BLaER1 treated with 17β-estradiol and CSF1 and Interleukin-3, amounts not matched to agents 10 nM and 100 nM (cell line): ENCODE measurements at regions not wholly inside any gene's neighbourhood (a gene's known extent, or its start where the extent isn't known, plus 50 kb on each side); places are given as distances from the start of the nearest gene placed in this dataset.

ENCODE experiments used
- H3K27ac ChIP-seq, 11 experiments: shearing (Covaris generic); formaldehyde crosslinking; 2 replicates each; pipeline ENCODE4 v1.8.1; 2022
- H3K27me3 ChIP-seq, 11 experiments: shearing (Covaris generic); formaldehyde crosslinking; 2 replicates each; pipeline ENCODE4 v1.8.1; 2022
- H3K36me3 ChIP-seq, 11 experiments: shearing (Covaris generic); formaldehyde crosslinking; 2 replicates each; pipeline ENCODE4 v1.8.1; 2022
- H3K4me1 ChIP-seq, 10 experiments: shearing (Covaris generic); formaldehyde crosslinking; 2 replicates each; pipeline ENCODE4 v1.8.1; 2022
- H3K4me2 ChIP-seq, 11 experiments: shearing (Covaris generic); formaldehyde crosslinking; 2 replicates each; pipeline ENCODE4 v1.8.1; 2022
- H3K4me3 ChIP-seq, 10 experiments: shearing (Covaris generic); formaldehyde crosslinking; 2 replicates each; pipeline ENCODE4 v1.8.1; 2022
- H3K9ac ChIP-seq, 11 experiments: shearing (Covaris generic); formaldehyde crosslinking; 2 replicates each; pipeline ENCODE4 v1.8.1; 2022
- H3K9me3 ChIP-seq, 11 experiments: shearing (Covaris generic); formaldehyde crosslinking; replicated peaks in 1 of 11; 2 replicates each; pipeline ENCODE4 v1.8.1; 2022
- H4K20me1 ChIP-seq, 11 experiments: shearing (Covaris generic); formaldehyde crosslinking; 2 replicates each; pipeline ENCODE4 v1.8.1; 2022
- Cebpa-rat ChIP-seq, 11 experiments: shearing (Covaris generic); IDR thresholded peaks; 2 replicates each; pipeline ENCODE4 v1.8.1; 2022

- no peak for TF ChIP-seq Cebpa-rat (IDR thresholded peaks at IDR 0.05)
- H4K20me1 ChIP-seq = peaks cover 0 to 13% (median 0%) of the 10 kb centered on the region in 11 experiments; a peak in 3 of 22 replicates
- H3K27ac ChIP-seq = peak overlapping the region in 9 of 11 experiments; percentile 44 to 75 (median 68); a peak in 17 of 22 replicates
Observed at GRCh38 chr1:10897981-10898728, 101.7 kb upstream of the CASZ1 start.

GRCh38 chr1:10898921-10899320 is 102.5 kb upstream of the CASZ1 start:
- no peaks in the 10 kb centered on the region for H3K9me3 ChIP-seq
- H3K27me3 ChIP-seq = peaks cover 0 to 36% (median 19%) of the 10 kb centered on the region in 11 experiments; a peak in 16 of 22 replicates
- peak overlapping the region in 8 of 11 experiments; percentile 20 to 62 (median 57); a peak in 13 of 22 replicates for H3K9ac ChIP-seq
- H3K4me1 ChIP-seq = peaks cover 57 to 81% (median 79%) of the 10 kb centered on the region in 10 experiments
- H3K36me3 ChIP-seq = no peaks in the 10 kb centered on the region
- peak overlapping the region; percentile 65 to 97 (median 86) for H3K4me2 ChIP-seq
- H4K20me1 ChIP-seq = peaks cover 0 to 18% (median 0%) of the 10 kb centered on the region in 11 experiments; a peak in 4 of 22 replicates
- no peak overlapping the region for H3K4me3 ChIP-seq
- H3K27ac ChIP-seq = peak overlapping the region in 9 of 11 experiments; percentile 44 to 75 (median 68); a peak in 16 of 22 replicates
- TF ChIP-seq Cebpa-rat (IDR thresholded peaks at IDR 0.05) = no peak

More at GRCh38 chr1:10897981-10898728, 101.7 kb upstream of the CASZ1 start:
- peak overlapping the region in 1 of 10 experiments; percentile 21; a peak in 1 of 20 replicates for H3K4me3 ChIP-seq
- no peaks in the 10 kb centered on the region for H3K36me3 ChIP-seq
- H3K9me3 ChIP-seq = no peaks in the 10 kb centered on the region
- H3K27me3 ChIP-seq = peaks cover 0 to 29% (median 19%) of the 10 kb centered on the region in 11 experiments; a peak in 16 of 22 replicates
- peak overlapping the region; percentile 65 to 97 (median 86) for H3K4me2 ChIP-seq
- H3K4me1 ChIP-seq = peaks cover 50 to 73% (median 71%) of the 10 kb centered on the region in 10 experiments
- peak overlapping the region in 9 of 11 experiments; percentile 11 to 62 (median 56); a peak in 15 of 22 replicates for H3K9ac ChIP-seq

GRCh38 chr1:10899490-10900250 is 103.2 kb upstream of the CASZ1 start:
- peak overlapping the region in 5 of 11 experiments; percentile 22 to 75 (median 68); a peak in 10 of 22 replicates for H3K27ac ChIP-seq
- H3K4me2 ChIP-seq = peak overlapping the region; percentile 65 to 97 (median 86); a peak in 20 of 22 replicates
- peaks cover 0 to 38% (median 19%) of the 10 kb centered on the region in 11 experiments; a peak in 16 of 22 replicates for H3K27me3 ChIP-seq
- no peaks in the 10 kb centered on the region for H3K9me3 ChIP-seq
- H3K4me1 ChIP-seq = peaks cover 65 to 88% (median 87%) of the 10 kb centered on the region in 10 experiments
- H4K20me1 ChIP-seq = peaks cover 0 to 24% (median 0%) of the 10 kb centered on the region in 11 experiments; a peak in 4 of 22 replicates
- TF ChIP-seq Cebpa-rat (IDR thresholded peaks at IDR 0.05) = no peak
- H3K36me3 ChIP-seq = no peaks in the 10 kb centered on the region
- peak overlapping the region in 5 of 11 experiments; percentile 20 to 60 (median 58); a peak in 3 of 22 replicates for H3K9ac ChIP-seq
- H3K4me3 ChIP-seq = no peak overlapping the region

GRCh38 chr1:10900251-10900651 is 103.8 kb upstream of the CASZ1 start:
- H3K36me3 ChIP-seq = no peaks in the 10 kb centered on the region
- H3K4me1 ChIP-seq = peaks cover 68 to 94% (median 89%) of the 10 kb centered on the region in 10 experiments
- TF ChIP-seq Cebpa-rat (IDR thresholded peaks at IDR 0.05) = no peak
- H3K9ac ChIP-seq = peak overlapping the region in 3 of 11 experiments; percentile 3 to 49 (median 23); a peak in 3 of 22 replicates
- no peaks in the 10 kb centered on the region for H3K9me3 ChIP-seq
- H3K4me2 ChIP-seq = peak overlapping the region; percentile 3 to 97 (median 86); a peak in 17 of 22 replicates
- peaks cover 0 to 24% (median 0%) of the 10 kb centered on the region in 11 experiments; a peak in 4 of 22 replicates for H4K20me1 ChIP-seq
- no peak overlapping the region for H3K4me3 ChIP-seq
- peak overlapping the region in 5 of 11 experiments; percentile 6 to 93 (median 69); a peak in 8 of 22 replicates for H3K27ac ChIP-seq
- H3K27me3 ChIP-seq = peaks cover 0 to 38% (median 19%) of the 10 kb centered on the region in 11 experiments; a peak in 16 of 22 replicates

- H3K4me3 ChIP-seq = no peak overlapping the region; a peak in 1 of 20 replicates
- peak overlapping the region in 10 of 11 experiments; percentile 3 to 97 (median 84); a peak in 20 of 22 replicates for H3K4me2 ChIP-seq
- peaks cover 72 to 98% (median 94%) of the 10 kb centered on the region in 10 experiments for H3K4me1 ChIP-seq
- H3K36me3 ChIP-seq = no peaks in the 10 kb centered on the region
- H3K27me3 ChIP-seq = peaks cover 0 to 38% (median 19%) of the 10 kb centered on the region in 11 experiments; a peak in 16 of 22 replicates
- H3K27ac ChIP-seq = peak overlapping the region in 6 of 11 experiments; percentile 37 to 93 (median 54); a peak in 7 of 22 replicates
- H3K9ac ChIP-seq = peak overlapping the region in 5 of 11 experiments; percentile 3 to 49 (median 23); a peak in 6 of 22 replicates
- H3K9me3 ChIP-seq = no peaks in the 10 kb centered on the region
- H4K20me1 ChIP-seq = peaks cover 0 to 24% (median 0%) of the 10 kb centered on the region in 11 experiments; a peak in 4 of 22 replicates
- no peak for TF ChIP-seq Cebpa-rat (IDR thresholded peaks at IDR 0.05)
Observed at GRCh38 chr1:10900691-10901090, 104.2 kb upstream of the CASZ1 start.

- Histone ChIP-seq H3K27ac (peak overlapping the region in 6 of 11 experiments; percentile 37 to 93 (median 54); a peak in 10 of 22 replicates), H3K9ac (peak overlapping the region in 6 of 11 experiments; percentile 3 to 49 (median 14); a peak in 6 of 22 replicates), H3K27me3 (peaks cover 0 to 44% (median 24%) of the 10 kb centered on the region in 11 experiments; a peak in 16 of 22 replicates), H4K20me1 (peaks cover 0 to 24% (median 0%) of the 10 kb centered on the region in 11 experiments; a peak in 4 of 22 replicates), H3K4me3 (peak overlapping the region in 1 of 10 experiments; percentile 10; a peak in 1 of 20 replicates), H3K4me1 (peaks cover 74 to 100% (median 96%) of the 10 kb centered on the region in 10 experiments), H3K4me2 (peak overlapping the region in 10 of 11 experiments; percentile 3 to 97 (median 84); a peak in 19 of 22 replicates), H3K9me3 (no peaks in the 10 kb centered on the region), H3K36me3 (no peaks in the 10 kb centered on the region)
- TF ChIP-seq Cebpa-rat (IDR thresholded peaks at IDR 0.05) = no peak
Observed at GRCh38 chr1:10901091-10901890, 104.8 kb upstream of the CASZ1 start.
